ENCODE measurements at regions not wholly inside any gene's neighbourhood (a gene's known extent, or its start where the extent isn't known, plus 50 kb on each side); places are given as distances from the start of the nearest gene placed in this dataset.
"Not testable (repeated sequence)": the region's sequence is repeated elsewhere in the genome, so short reads cannot be mapped to it uniquely, and the experiment has no call there.

DNA sequence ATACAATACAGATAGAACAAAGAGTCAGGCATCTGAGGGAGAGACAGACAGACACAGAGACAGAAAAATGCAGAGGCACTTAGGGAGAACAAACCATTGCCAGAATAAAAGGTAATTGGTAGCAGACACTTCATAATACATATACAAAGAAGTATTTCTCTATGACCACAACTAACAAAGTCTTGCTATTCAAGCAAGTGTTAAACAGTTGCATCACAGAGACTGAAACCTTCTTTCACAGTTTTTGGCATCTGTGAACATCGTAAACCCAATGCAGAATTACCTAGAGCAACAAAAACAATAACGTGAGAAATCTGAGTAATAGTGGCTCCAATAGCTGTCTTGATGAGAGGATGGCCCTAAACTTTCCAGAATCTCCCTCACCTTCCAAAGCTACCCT, 116.4 kb downstream of the BLID start:
- Histone ChIP-seq H3K27me3 (ENCODE audit: control insufficient read depth, insufficient read depth, low read length) (no peaks in the 10 kb centered on the region), H3K4me3 (ENCODE audit: insufficient read depth, low read depth, low read length) (no peak overlapping the region), H3K36me3 (replicated peaks; ENCODE audit: control insufficient read depth, insufficient read depth, low read length) (no peaks in the 10 kb centered on the region)
- no peak for DNase-seq

- no peaks in the 10 kb centered on the region for H3K27me3 ChIP-seq (ENCODE audit: control insufficient read depth, insufficient read depth, low read length)
- DNase-seq, result no peak
- no peaks in the 10 kb centered on the region for H3K36me3 ChIP-seq (replicated peaks; ENCODE audit: control insufficient read depth, insufficient read depth, low read length)
- H3K4me3 ChIP-seq (ENCODE audit: insufficient read depth, low read depth, low read length), result no peak overlapping the region
These were observed 119.4 kb downstream of the BLID start for GRCh38 chr11:121996574-121996973.

GRCh38 chr11:121983901-121984300, 132.1 kb downstream of the BLID start:
- H3K27me3 ChIP-seq (ENCODE audit: control insufficient read depth, insufficient read depth, low read length), result no peaks in the 10 kb centered on the region
- H3K4me3 ChIP-seq (ENCODE audit: insufficient read depth, low read depth, low read length), result no peak overlapping the region
- no peaks in the 10 kb centered on the region for H3K36me3 ChIP-seq (replicated peaks; ENCODE audit: control insufficient read depth, insufficient read depth, low read length)
- DNase-seq, result no peak

GRCh38 chr11:121977914-121978313, 138.1 kb downstream of the BLID start:
- not testable (repeated sequence) for DNase-seq; H3K36me3 ChIP-seq (replicated peaks; ENCODE audit: control insufficient read depth, insufficient read depth, low read length); H3K27me3 ChIP-seq (ENCODE audit: control insufficient read depth, insufficient read depth, low read length); H3K4me3 ChIP-seq (ENCODE audit: insufficient read depth, low read depth, low read length)

DNA sequence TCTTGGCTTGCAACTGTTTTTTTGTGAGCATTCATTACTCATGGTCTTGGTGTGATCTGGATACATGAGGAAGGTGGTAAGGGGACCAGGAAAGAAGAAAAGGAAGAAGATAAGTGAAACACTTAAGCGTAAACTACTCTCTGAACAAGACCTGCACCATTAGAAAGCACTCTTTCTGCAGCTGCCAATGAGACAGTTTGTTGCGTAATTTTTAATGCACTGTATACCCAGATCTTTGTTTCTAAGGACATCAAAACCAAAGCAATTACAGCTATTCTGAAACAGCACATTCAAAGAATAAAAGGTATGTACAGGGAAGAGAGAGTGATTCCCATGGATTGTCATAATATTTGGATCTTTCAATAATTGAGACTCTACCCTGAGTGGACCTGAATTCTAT, 147.4 kb downstream of the BLID start:
- no peak for DNase-seq

DNA sequence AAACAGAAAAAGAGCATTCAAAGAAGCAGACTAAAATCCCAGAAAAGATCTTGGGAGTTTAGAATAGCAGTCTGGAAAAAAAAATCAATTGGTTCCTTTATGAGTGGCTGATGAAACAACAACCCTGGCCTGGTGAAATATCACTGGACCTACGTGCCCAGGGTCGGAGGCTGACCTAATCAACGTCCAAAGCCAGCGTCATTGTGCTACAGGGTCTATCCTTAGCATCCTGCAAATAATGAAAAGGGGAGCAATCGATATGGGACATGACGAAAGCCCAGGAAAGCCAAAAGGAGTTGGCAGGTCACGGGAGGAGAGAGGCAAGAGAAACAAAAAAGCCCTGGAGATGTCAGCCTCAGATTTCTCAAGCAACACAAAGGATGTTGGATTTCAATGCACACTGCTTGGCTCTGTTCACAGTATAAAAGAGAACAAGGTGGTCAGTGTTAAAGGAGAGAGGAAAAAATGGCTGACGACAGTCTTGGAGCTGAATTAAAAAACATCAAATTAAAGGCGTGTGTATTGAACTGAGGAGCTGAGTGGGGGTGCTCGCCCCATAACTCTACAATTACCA, 148.8 kb downstream of the BLID start:
- H3K36me3 ChIP-seq (replicated peaks; ENCODE audit: control insufficient read depth, insufficient read depth, low read length), result no peaks in the 10 kb centered on the region
- no peak for DNase-seq

More for the DNA sequence above, 147.4 kb downstream of the BLID start:
- Histone ChIP-seq H3K27me3 (ENCODE audit: control insufficient read depth, insufficient read depth, low read length) (no peaks in the 10 kb centered on the region), H3K4me3 (ENCODE audit: insufficient read depth, low read depth, low read length) (no peak overlapping the region), H3K36me3 (replicated peaks; ENCODE audit: control insufficient read depth, insufficient read depth, low read length) (no peaks in the 10 kb centered on the region)

GRCh38 chr11:121965330-121965729, 150.7 kb downstream of the BLID start:
- Histone ChIP-seq H3K27me3 (ENCODE audit: control insufficient read depth, insufficient read depth, low read length) (no peaks in the 10 kb centered on the region), H3K4me3 (ENCODE audit: insufficient read depth, low read depth, low read length) (no peak overlapping the region), H3K36me3 (replicated peaks; ENCODE audit: control insufficient read depth, insufficient read depth, low read length) (no peaks in the 10 kb centered on the region)
- DNase-seq, result no peak

More for the DNA sequence above, 148.8 kb downstream of the BLID start:
- no peaks in the 10 kb centered on the region for H3K27me3 ChIP-seq (ENCODE audit: control insufficient read depth, insufficient read depth, low read length)
- no peak overlapping the region for H3K4me3 ChIP-seq (ENCODE audit: insufficient read depth, low read depth, low read length)

GRCh38 chr11:121964591-121964990, 151.4 kb downstream of the BLID start:
- H3K36me3 ChIP-seq (replicated peaks; ENCODE audit: control insufficient read depth, insufficient read depth, low read length), result no peaks in the 10 kb centered on the region
- no peak for DNase-seq
- H3K27me3 ChIP-seq (ENCODE audit: control insufficient read depth, insufficient read depth, low read length), result no peaks in the 10 kb centered on the region
- H3K4me3 ChIP-seq (ENCODE audit: insufficient read depth, low read depth, low read length), result no peak overlapping the region

DNA sequence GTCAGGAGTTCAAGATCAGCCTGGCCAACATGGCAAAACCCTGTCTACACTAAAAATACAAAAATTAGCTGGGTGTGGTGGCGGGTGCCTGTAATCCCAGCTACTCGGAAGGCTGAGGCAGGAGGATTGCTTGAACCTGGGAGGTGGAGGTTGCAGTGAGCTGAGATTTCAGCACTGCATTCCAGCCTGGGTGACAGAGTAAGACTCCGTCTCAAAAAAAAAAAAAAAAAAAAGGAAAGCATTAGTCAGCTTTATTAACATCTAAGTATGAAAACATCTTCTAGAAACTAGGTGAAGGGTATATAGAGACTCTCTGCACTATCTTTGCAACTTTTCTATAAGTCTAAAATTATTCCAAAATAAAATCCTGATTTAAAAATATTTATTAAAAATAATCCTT, 152.2 kb downstream of the BLID start:
- DNase-seq; H3K36me3 ChIP-seq (replicated peaks; ENCODE audit: control insufficient read depth, insufficient read depth, low read length); H3K27me3 ChIP-seq (ENCODE audit: control insufficient read depth, insufficient read depth, low read length); H3K4me3 ChIP-seq (ENCODE audit: insufficient read depth, low read depth, low read length): not testable (repeated sequence)

GRCh38 chr11:121961321-121961801, 154.7 kb downstream of the BLID start:
- no peaks in the 10 kb centered on the region for H3K36me3 ChIP-seq (replicated peaks; ENCODE audit: control insufficient read depth, insufficient read depth, low read length)
- no peaks in the 10 kb centered on the region for H3K27me3 ChIP-seq (ENCODE audit: control insufficient read depth, insufficient read depth, low read length)
- DNase-seq, result no peak
- no peak overlapping the region for H3K4me3 ChIP-seq (ENCODE audit: insufficient read depth, low read depth, low read length)

- no peaks in the 10 kb centered on the region for H3K36me3 ChIP-seq (replicated peaks; ENCODE audit: control insufficient read depth, insufficient read depth, low read length)
These were observed 157.1 kb downstream of the BLID start for GRCh38 chr11:121958971-121959325.

GRCh38 chr11:121958323-121958970, 157.6 kb downstream of the BLID start:
- Histone ChIP-seq H3K36me3 (replicated peaks; ENCODE audit: control insufficient read depth, insufficient read depth, low read length) (no peaks in the 10 kb centered on the region), H3K27me3 (ENCODE audit: control insufficient read depth, insufficient read depth, low read length) (no peaks in the 10 kb centered on the region), H3K4me3 (ENCODE audit: insufficient read depth, low read depth, low read length) (no peak overlapping the region)
- no peak for DNase-seq

More at GRCh38 chr11:121958971-121959325, 157.1 kb downstream of the BLID start:
- Histone ChIP-seq H3K27me3 (ENCODE audit: control insufficient read depth, insufficient read depth, low read length) (no peaks in the 10 kb centered on the region), H3K4me3 (ENCODE audit: insufficient read depth, low read depth, low read length) (no peak overlapping the region)
- DNase-seq, result no peak

DNA sequence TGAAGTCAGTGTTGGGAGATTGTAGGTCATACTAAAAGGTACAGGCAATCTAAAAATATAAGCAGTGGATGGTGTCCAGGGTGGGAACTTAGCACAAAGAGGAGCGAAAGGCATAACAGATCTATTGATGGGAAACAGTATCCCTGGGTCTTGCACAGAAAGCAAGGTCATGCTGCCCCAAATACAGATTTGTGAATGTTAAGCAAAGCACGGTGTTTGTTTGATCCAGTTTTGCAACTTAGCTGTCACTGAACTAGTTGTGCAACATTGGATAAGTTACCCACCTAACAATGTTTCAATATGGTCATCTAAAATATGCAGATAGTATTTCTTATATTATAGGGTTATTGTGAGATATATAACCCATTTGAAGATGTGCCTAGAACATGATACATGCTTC, 162.9 kb downstream of the BLID start:
- DNase-seq, result no peak
- no peaks in the 10 kb centered on the region for H3K36me3 ChIP-seq (replicated peaks; ENCODE audit: control insufficient read depth, insufficient read depth, low read length)
- H3K4me3 ChIP-seq (ENCODE audit: insufficient read depth, low read depth, low read length), result no peak overlapping the region
- no peaks in the 10 kb centered on the region for H3K27me3 ChIP-seq (ENCODE audit: control insufficient read depth, insufficient read depth, low read length)

DNA sequence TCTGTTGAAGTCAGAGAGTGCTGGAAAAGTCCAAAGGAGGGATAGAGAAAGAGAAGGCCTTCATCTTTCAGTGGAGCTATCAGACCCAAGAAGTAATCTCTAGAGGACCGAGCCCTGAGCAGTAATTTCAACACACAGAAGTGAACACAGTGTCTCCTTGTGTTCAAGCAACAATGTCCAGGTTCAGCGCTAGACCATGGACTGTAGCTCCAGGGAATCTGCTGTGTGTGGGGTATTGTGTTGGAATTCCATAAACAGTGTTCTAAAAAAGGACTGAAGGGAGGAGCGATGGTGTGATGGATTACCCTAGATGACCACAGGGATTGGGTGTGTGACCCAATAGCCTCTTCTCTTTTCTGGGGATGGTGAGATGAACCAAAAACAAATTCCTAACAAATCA, 165.9 kb downstream of the BLID start:
- H3K4me3 ChIP-seq (ENCODE audit: insufficient read depth, low read depth, low read length), result no peak overlapping the region
- DNase-seq, result no peak
- no peaks in the 10 kb centered on the region for H3K27me3 ChIP-seq (ENCODE audit: control insufficient read depth, insufficient read depth, low read length)
- no peaks in the 10 kb centered on the region for H3K36me3 ChIP-seq (replicated peaks; ENCODE audit: control insufficient read depth, insufficient read depth, low read length)

DNA sequence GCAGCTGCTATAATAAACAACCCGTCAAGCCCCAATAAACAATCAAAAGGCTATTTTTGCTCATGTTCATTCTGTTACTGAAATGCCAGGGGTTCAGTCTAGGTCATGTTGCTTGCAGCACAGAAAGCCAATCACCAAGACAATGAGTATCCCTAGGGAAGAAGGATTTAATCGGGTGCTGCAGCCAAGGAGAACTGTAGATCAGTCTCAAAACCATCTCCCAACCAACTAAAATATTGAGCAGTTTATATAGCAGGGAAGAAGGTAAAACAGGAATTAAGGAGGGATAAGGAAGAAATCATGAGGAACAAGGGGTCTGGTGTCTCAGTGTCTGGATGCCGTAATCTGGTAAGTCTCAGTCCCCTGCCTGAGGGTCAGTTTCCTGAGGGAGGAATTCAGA, 169.5 kb downstream of the BLID start:
- Histone ChIP-seq H3K36me3 (replicated peaks; ENCODE audit: control insufficient read depth, insufficient read depth, low read length) (no peaks in the 10 kb centered on the region), H3K4me3 (ENCODE audit: insufficient read depth, low read depth, low read length) (no peak overlapping the region), H3K27me3 (ENCODE audit: control insufficient read depth, insufficient read depth, low read length) (no peaks in the 10 kb centered on the region)
- no peak for DNase-seq
